HT-29 (cell line): ENCODE measurements at regions not wholly inside any gene's neighbourhood (a gene's known extent, or its start where the extent isn't known, plus 50 kb on each side); places are given as distances from the start of the nearest gene placed in this dataset.

Experiments used
- DNase-seq: peaks from one replicate; pipeline ENCODE4 v3.0.0-alpha.2; 2015; ENCODE audit warnings: low spot score

- DNase-seq, result no peak
These were observed 117.4 kb upstream of the LPP start for GRCh38 chr3:188036375-188037194.

- DNase-seq, result peak; percentile 79
These were observed 116.7 kb upstream of the LPP start for GRCh38 chr3:188037195-188037718.

GRCh38 chr3:188037965-188038581, 115.9 kb upstream of the LPP start:
- peak; percentile 57 for DNase-seq

- no peak for DNase-seq
These were observed 112.8 kb upstream of the LPP start for GRCh38 chr3:188041193-188041592.

- DNase-seq, result no peak
These were observed 112.1 kb upstream of the LPP start for GRCh38 chr3:188041895-188042294.

- DNase-seq, result no peak
These were observed 111.5 kb upstream of the LPP start for GRCh38 chr3:188042466-188042865.

GRCh38 chr3:188043891-188044290, 110.1 kb upstream of the LPP start:
- no peak for DNase-seq

- peak; percentile 27 for DNase-seq
These were observed 107.3 kb upstream of the LPP start for GRCh38 chr3:188046561-188047211.

GRCh38 chr3:188047536-188047935, 106.4 kb upstream of the LPP start:
- DNase-seq, result no peak

- no peak for DNase-seq
These were observed 104.1 kb upstream of the LPP start for GRCh38 chr3:188049606-188050530.

- DNase-seq, result no peak
These were observed 102.2 kb upstream of the LPP start for GRCh38 chr3:188051801-188052168.

- DNase-seq, result no peak
These were observed 101.6 kb upstream of the LPP start for GRCh38 chr3:188052169-188053035.

- no peak for DNase-seq
These were observed 101.0 kb upstream of the LPP start for GRCh38 chr3:188053036-188053340.

- no peak for DNase-seq
These were observed 100.1 kb upstream of the LPP start for GRCh38 chr3:188053710-188054380.

- DNase-seq, result no peak
These were observed 99.4 kb upstream of the LPP start for GRCh38 chr3:188054541-188054940.

GRCh38 chr3:188055388-188055787, 98.6 kb upstream of the LPP start:
- DNase-seq, result no peak

- no peak for DNase-seq
These were observed 96.8 kb upstream of the LPP start for GRCh38 chr3:188057124-188057523.

- no peak for DNase-seq
These were observed 95.3 kb upstream of the LPP start for GRCh38 chr3:188058569-188059184.

- DNase-seq, result no peak
These were observed 94.6 kb upstream of the LPP start for GRCh38 chr3:188059351-188059750.
